SKM-1 treated with dmso at 0.1 percent for 144 hours (cell line): ENCODE measurements at regions not wholly inside any gene's neighbourhood (a gene's known extent, or its start where the extent isn't known, plus 50 kb on each side); places are given as distances from the start of the nearest gene placed in this dataset.
"Not testable (repeated sequence)": the region's sequence is repeated elsewhere in the genome, so short reads cannot be mapped to it uniquely, and the experiment has no call there.

ENCODE experiments used
- DNase-seq: peaks from one replicate; lab custom pipeline; 2025; ENCODE audit not compliant: unreplicated experiment; lab: John Stamatoyannopoulos, UW

- no peak for DNase-seq
Observed at GRCh38 chr14:30356438-30357202, 202.3 kb upstream of the G2E3 start.

GRCh38 chr14:30357791-30358190, 201.2 kb upstream of the G2E3 start:
- no peak for DNase-seq

DNA sequence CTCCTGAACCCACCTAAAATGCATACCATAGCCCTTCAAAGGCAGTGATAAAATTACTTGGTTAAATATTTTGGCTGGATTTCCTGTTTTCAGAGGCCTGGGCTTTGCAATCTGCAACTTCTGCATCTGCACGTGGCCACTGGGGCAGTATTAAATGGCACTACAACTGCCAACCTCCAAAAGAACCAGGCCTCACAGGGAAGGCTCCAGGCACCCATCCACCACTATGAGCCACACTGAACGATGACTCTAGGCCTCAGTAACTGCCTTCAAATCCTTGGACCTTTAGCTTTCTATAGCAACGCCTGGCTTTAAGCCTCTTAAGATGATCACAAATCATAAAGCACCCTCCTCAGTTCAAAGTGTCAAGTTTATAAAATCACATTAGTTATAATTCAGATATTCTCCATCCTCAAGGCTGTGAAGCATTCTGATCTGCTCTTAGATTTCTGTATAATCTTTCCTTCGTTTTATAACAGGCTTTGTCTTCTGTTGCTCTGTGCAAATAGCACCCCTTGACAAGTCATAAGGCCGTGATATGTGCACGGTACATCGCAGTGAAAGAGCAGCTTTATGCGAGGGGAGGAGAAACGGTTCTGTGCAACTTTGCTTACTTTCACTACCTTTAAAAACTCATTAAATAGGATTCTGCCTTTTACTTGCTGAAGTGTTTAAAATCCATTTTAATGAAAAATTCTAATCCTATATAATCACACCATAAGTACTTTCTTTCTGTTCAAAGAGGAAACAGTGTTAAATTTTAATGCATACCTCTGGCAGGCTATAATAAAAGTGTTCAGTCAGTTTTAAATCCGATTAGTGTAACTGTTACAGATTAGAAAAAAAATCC, 196.4 kb upstream of the G2E3 start:
- no peak for DNase-seq

DNA sequence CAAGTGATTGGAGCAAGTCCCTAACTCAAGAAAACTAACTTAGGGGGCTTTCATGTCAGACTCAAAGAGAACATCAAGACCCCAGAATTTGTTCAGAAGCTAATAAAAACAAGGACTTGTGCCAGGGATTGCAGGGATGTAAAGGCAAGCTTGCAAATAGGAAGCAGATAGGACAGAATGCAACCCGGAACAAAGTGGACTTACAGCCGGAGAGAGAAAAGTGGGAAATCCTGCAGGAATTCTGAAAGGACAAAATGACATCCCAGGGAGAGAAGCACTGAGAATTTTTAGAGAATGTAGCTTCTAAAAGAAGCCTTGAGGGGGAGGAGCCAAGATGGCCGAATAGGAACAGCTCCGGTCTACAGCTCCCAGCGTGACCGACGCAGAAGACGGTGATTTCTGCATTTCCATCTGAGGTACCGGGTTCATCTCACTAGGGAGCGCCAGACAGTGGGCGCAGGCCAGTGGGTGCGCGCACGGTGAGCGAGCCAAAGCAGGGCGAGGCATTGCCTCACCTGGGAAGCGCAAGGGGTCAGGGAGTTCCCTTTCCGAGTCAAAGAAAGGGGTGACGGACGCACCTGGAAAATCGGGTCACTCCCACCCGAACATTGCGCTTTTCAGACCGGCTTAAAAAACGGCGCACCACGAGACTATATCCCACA, 195.6 kb upstream of the G2E3 start:
- not testable (repeated sequence) for DNase-seq

DNA sequence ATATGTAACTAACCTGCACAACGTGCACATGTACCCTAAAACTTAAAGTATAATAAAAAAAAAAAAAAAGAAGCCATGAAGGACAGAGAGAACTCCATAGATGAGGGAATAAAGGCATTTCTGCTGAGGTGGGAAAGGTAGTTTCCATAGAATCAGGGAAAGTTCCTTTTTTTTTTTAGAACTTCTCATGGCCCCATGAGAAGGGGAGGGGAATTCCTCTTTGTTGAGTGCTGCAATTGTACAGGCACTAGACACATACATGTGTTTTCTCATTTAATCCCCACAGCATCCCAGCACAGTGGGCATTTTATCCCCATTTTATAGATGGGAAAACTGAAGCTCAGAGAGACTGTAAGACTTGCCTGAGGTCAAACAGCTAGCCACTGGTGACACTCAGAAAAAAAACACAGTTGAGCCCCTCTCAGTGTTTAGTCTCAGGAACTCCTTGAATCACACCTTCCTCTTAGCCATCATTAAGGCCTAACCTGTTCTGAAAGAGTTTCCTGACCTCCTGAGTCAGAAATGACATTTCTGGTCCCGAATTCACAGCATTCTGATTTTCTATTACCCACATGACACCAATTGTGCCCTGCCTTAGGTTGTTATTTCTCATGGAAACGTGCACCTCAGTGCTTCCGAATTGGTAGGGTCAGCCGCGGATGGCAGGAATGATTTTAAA, 189.3 kb upstream of the G2E3 start:
- DNase-seq: no peak

DNA sequence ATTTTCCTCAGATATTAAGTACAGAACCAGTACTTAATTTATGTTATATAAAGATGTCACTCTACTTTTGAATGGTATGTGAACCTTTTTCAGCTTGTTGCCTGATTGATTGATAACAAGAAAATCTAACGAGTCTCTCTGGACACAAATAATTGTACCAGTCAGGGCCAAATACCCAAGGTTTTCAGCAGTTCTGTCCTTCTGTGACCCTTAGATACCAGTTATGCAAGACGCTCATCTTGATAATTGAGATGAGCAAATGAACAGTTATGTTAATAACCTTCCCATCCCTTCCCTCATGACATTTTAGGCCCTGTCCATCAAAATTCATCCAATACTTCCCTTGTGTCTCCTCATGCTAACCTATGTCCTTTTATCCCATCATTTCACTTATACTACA, 185.9 kb upstream of the G2E3 start:
- DNase-seq: no peak

- DNase-seq: no peak
Observed at GRCh38 chr14:30373526-30373925, 185.4 kb upstream of the G2E3 start.

- DNase-seq: no peak
Observed at GRCh38 chr14:30375296-30375892, 183.6 kb upstream of the G2E3 start.

GRCh38 chr14:30381861-30382480, 177.0 kb upstream of the G2E3 start:
- no peak for DNase-seq

GRCh38 chr14:30385925-30386324, 173.0 kb upstream of the G2E3 start:
- no peak for DNase-seq

DNA sequence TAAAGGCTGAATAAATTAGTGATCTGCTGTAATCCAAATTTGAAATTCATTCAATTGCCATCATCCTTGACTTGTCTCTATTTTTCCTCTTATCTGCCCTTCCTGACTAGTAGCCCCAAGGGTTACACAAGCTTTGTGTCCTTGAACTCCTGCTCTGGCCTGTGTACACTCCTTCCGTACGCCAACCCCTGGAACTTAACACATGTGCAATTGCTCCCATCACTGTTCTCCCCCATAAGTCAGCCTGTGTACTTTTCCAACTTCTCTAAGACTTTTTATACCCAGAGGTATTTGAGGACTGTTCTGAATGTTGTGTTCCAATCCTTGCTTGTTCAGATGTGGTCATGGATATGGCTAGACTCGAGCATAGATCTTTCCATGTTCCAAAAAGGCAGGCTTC, 171.1 kb upstream of the G2E3 start:
- no peak for DNase-seq

DNA sequence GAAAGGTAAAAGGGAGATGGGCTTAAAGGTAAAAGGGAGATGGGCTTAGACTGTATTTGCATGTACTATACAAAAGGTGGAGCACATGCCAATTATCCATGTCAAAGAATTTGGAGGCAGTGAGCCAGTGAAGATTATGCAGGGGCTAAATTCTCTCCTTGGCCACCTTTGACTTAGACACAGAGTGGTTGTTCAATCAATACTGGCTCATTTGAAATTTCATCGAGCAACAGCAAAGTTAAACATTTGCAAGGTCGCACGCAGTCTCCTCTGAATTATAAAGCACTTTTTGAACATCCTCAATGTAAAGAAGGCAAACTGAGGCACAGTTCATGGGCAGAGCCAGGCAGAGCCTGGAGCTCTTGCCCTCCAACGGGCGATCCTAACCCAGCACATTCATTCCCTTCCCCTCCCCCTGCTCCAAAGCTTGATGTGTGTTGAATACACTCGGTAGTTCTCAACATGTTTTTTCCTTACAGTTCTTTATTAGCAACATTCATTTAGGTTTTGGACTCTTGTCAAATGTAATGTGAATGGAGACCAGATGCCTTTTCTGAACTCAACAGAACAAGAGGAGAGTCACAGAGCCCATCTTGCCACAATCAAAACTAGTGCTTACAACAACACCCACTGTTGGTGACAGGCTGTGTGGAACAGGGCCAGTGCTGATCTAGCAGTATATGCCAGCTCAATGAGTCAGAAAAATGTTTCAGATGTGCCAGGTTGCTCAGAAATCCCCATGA, 169.7 kb upstream of the G2E3 start:
- no peak for DNase-seq

DNA sequence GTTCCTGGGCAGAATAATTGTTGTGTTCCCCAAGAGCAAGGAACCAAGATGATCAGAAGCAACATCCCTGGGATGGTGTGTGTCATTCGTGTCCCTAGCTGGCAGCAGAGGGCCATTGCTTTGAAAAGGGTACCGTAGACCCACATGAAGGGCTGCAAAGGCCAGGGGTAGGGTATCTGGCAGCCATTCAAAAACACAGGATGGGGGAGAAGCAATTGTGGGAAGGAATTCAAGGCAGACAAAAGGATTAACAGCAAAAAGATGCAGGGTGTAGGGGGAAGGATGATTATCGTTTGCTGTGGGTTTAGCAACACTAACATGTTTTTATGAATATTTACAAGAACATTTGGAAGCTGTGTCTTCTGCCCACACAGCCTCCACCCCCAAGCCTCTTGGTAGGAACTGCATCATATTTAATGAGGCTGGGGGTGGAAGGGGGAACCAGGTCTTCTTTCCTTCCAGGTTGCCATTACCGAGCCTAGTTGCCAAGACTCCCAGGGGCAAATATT, 169.0 kb upstream of the G2E3 start:
- no peak for DNase-seq

DNA sequence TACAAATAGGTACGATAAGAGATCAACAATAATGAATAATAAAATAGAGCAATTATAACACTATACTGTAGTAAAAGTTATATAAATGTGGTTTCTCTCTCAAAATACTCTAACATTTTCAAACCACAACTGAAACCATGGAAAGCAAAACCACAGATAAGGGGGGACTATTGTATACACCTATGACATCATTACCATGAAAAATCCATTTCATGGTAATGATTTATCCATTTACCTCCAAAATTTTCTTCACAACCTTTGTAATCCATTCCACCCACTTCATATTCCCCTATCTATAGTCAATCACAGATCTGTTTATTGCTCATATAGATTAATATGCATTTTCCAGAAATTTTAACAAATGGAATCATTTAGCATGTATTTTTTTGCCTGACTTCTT, 163.9 kb upstream of the G2E3 start:
- DNase-seq: no peak

GRCh38 chr14:30402846-30403245, 156.1 kb upstream of the G2E3 start:
- DNase-seq: no peak

DNA sequence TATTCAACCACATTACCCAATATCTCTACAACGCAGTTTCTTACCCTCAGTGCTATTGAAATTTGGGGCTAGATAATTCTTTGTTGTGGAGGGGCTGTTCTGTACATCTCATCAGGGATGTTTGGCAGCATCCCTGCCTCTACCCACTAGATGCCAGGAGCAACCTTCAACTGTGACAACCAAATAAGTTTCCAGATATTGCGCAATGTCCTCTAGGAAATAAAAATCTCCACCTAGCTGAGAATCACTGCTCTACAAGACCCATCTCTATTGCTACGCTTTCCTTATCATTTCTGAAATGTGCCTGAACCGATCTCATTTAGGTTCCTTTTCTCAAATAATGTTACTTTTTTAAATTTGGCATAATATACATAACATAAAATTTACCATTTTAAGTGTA, 155.2 kb upstream of the G2E3 start:
- no peak for DNase-seq

DNA sequence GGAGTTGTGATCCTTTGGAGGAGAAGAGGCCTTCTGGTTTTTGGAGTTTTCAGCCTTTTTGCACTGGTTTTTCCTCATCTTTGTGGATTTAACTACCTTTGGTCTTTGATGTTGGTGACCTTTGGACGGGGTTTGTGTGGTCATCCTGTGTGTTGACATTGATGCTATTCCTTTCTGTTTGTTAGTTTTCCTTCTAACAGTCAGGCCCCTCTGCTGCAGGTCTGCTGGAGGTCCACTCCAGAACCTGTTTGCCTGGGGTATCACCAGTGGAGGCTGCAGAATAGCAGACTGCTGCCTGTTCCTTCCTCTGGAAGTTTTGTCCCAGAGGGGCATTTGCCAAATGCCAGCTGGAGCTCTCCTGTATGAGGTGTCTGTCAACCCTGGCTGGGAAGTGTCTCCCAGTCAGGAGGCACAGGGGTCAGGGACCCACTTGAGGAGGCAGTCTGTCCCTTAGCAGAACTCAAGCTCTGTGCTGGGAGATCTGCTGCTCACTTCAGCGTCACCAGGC, 149.4 kb upstream of the G2E3 start:
- DNase-seq: not testable (repeated sequence)

- no peak for DNase-seq
Observed at GRCh38 chr14:30410986-30411385, 148.0 kb upstream of the G2E3 start.

DNA sequence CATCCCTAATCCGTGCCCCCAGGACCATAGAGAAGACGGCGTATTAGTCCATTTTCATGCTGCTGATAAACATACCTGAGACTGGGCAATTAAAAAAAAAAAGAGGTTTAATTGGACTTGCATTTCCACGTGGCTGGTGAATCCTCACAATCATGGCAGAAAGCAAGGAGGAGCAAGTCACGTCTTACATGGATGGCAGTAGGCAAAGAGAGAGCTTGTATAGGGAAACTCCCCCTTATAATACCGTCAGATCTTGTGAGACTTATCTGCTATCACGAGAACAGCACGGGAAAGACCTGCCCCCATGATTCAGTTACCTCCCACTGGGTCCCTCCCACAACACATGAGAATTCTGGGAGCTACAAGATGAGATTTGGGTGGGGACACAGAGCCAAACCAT, 145.8 kb upstream of the G2E3 start:
- not testable (repeated sequence) for DNase-seq
